ENCODE measurements at regions not wholly inside any gene's neighbourhood (a gene's known extent, or its start where the extent isn't known, plus 50 kb on each side); places are given as distances from the start of the nearest gene placed in this dataset.
"Not testable (repeated sequence)": the region's sequence is repeated elsewhere in the genome, so short reads cannot be mapped to it uniquely, and the experiment has no call there.

- not testable (repeated sequence) for DNase-seq
Measured at GRCh38 chr6:26957399-26958127, 289.9 kb upstream of the PRSS16 start.

GRCh38 chr6:26961236-26961635, 286.3 kb upstream of the PRSS16 start:
- DNase-seq, result not testable (repeated sequence)

- DNase-seq, result no peak
Measured at GRCh38 chr6:27002447-27002846, 245.1 kb upstream of the PRSS16 start.

- no peak for DNase-seq
Measured at GRCh38 chr6:27007020-27007419, 240.5 kb upstream of the PRSS16 start.

GRCh38 chr6:27008613-27009012, 238.9 kb upstream of the PRSS16 start:
- DNase-seq, result not testable (repeated sequence)

GRCh38 chr6:27014053-27014452, 233.4 kb upstream of the PRSS16 start:
- DNase-seq, result not testable (repeated sequence)

GRCh38 chr6:27016689-27017088, 230.8 kb upstream of the PRSS16 start:
- DNase-seq, result no peak

- not testable (repeated sequence) for DNase-seq
Measured at GRCh38 chr6:27018401-27018800, 229.1 kb upstream of the PRSS16 start.

- DNase-seq, result no peak
Measured at GRCh38 chr6:27019651-27020552, 227.6 kb upstream of the PRSS16 start.

- no peak for DNase-seq
Measured at GRCh38 chr6:27020553-27020880, 227.0 kb upstream of the PRSS16 start.

- no peak for DNase-seq
Measured at GRCh38 chr6:27023664-27024063, 223.8 kb upstream of the PRSS16 start.

- DNase-seq, result no peak
Measured at GRCh38 chr6:27025351-27025750, 222.2 kb upstream of the PRSS16 start.

- no peak for DNase-seq
Measured at GRCh38 chr6:27026361-27026760, 221.1 kb upstream of the PRSS16 start.

- DNase-seq, result no peak
Measured at GRCh38 chr6:27031302-27031701, 216.2 kb upstream of the PRSS16 start.

- no peak for DNase-seq
Measured at GRCh38 chr6:27038498-27038897, 209.0 kb upstream of the PRSS16 start.

GRCh38 chr6:27040244-27041042, 207.1 kb upstream of the PRSS16 start:
- no peak for DNase-seq

- DNase-seq, result no peak
Measured at GRCh38 chr6:27043244-27043643, 204.3 kb upstream of the PRSS16 start.

GRCh38 chr6:27045131-27045530, 202.4 kb upstream of the PRSS16 start:
- not testable (repeated sequence) for DNase-seq

- not testable (repeated sequence) for DNase-seq
Measured at GRCh38 chr6:27047725-27048124, 199.8 kb upstream of the PRSS16 start.

- DNase-seq, result no peak
Measured at GRCh38 chr6:27049863-27050781, 197.4 kb upstream of the PRSS16 start.

GRCh38 chr6:27052082-27052730, 195.3 kb upstream of the PRSS16 start:
- DNase-seq, result not testable (repeated sequence)

- DNase-seq, result no peak
Measured at GRCh38 chr6:27052731-27053082, 194.8 kb upstream of the PRSS16 start.

Data from stimulated activated naive CD4-positive, alpha-beta T cell treated with Interleukin-2 at 50 U/mL for 16 hours (primary cell).